Kidney (tissue), 13 donors: ENCODE measurements at regions not wholly inside any gene's neighbourhood (a gene's known extent, or its start where the extent isn't known, plus 50 kb on each side); places are given as distances from the start of the nearest gene placed in this dataset.

Source experiments
- DNase-seq, 5 donors: peaks; one replicate each; pipeline ENCODE4 v3.0.0-alpha.2; 2013 to 2020
- FAIRE-seq: peaks from 2 replicates; lab custom pipeline; 2012; peaks lifted over from hg19 to GRCh38; lab: Jason Lieb, UNC
- H3K27ac ChIP-seq, 2 donors: one replicate each; pipeline ENCODE4 v1.7.0; 2013; ENCODE audit warnings: low read depth in 2 of 2, low read length in 2 of 2, inconsistent platforms in 1 of 2
- H3K27me3 ChIP-seq: one replicate; pipeline ENCODE4 v1.7.1; 2013; ENCODE audit warnings: low read length, inconsistent platforms; ENCODE audit not compliant: control insufficient read depth, insufficient read depth
- H3K36me3 ChIP-seq, 3 donors: one replicate each; pipeline versions ENCODE4 v1.7.0 to v1.7.1; 2013; ENCODE audit warnings: low read length in 3 of 3, control low read depth in 1 of 3, inconsistent platforms in 1 of 3; ENCODE audit not compliant: insufficient read depth in 3 of 3, control insufficient read depth in 2 of 3
- H3K4me1 ChIP-seq, 3 donors: one replicate each; pipeline versions ENCODE4 v1.7.0 to v1.7.1; 2013; ENCODE audit warnings: low read length in 3 of 3, inconsistent platforms in 1 of 3, low read depth in 1 of 3; ENCODE audit not compliant: control insufficient read depth in 2 of 3, insufficient read depth in 2 of 3
- H3K4me3 ChIP-seq, 3 donors: one replicate each; pipeline versions ENCODE4 v1.7.0 to v1.8.1; 2013; ENCODE audit warnings: low read length in 3 of 3, control low read depth in 1 of 3, inconsistent platforms in 1 of 3
- H3K9ac ChIP-seq, 3 donors: one replicate each; pipeline versions ENCODE4 v1.7.0 to v1.7.1; 2013; ENCODE audit warnings: low read length in 3 of 3, control low read depth in 1 of 3, inconsistent platforms in 1 of 3
- H3K9me3 ChIP-seq, 3 donors: one replicate each; pipeline versions ENCODE4 v1.7.0 to v1.7.1; 2013; ENCODE audit warnings: low read length in 3 of 3, control low read depth in 1 of 3, inconsistent platforms in 1 of 3; ENCODE audit not compliant: control insufficient read depth in 2 of 3, insufficient read depth in 1 of 3
- intact Hi-C: fragments of 100-400 bp; cut with DNase I; formaldehyde crosslinking; loops from one replicate; pipeline ENCODE4 v1.11.1; 2022
- TF ChIP-seq, protein P1 (sequence below): IDR thresholded peaks from 3 replicates; pipeline ENCODE4 v1.5.1; 2012; ENCODE audit warnings: mild to moderate bottlenecking, moderate library complexity, borderline replicate concordance; ENCODE audit not compliant: insufficient read depth; ENCODE audit errors: extremely low read depth
- donor health status: control.
- donor health status: control.
- donor health status: control.
- donor health status: control.
- donor health status: control.
- donor health status: DM: yes; HTN: yes; CAD: no.
- donor health status: Normal renal cell carcinoma (clear cell type).

DNA sequence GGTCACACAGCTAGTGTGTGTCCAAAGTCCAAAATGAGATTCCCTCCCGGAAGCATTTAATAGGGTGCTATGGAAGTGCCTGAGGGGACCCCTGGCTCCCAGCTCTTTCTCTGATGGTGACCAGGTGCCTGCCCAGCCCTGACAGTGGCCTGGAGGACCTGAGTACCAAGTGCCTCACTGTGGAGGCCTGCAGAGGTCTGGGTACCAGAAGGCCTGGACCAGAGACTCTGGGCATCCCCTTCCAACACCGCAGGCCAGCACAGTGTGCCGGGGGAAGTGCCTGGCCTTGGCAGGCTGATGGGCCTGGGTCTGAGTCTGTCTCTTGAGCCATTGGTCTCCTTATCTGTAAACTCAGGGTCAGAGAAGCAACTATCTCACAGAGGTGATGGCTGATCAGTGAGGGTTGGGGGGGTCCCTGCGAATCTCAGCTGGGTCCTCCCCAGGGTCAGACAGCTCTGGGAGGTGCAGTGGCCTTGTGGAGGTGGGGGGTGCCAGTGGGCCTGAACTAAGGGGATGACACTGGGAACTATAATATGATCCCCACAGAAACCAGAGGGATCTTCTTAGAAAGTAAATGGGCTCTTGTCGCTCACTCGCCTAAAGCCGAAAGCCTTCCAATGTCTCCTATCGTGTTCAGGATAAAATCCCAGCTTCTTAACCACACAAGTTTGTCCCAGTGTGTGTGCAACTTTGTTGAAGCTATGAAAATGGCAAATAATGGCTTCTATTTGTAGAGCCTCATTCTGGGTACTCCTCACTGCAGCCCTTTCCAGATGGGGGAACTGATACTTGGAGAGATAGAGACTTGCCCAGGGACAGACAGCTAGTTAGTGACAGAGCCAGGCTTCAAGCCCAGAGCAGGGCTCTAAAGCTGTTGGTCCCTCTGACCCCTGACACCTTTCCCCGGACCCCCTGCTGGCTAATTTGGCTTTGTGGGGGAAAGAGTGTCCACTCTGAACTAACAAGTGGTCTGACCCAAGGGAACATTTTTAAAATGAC, 225.1 kb downstream of the TFCP2L1 start:
- Histone ChIP-seq H3K4me3 (no peak overlapping the region), H3K27me3 (no peaks in the 10 kb centered on the region), H3K36me3 (no peaks in the 10 kb centered on the region), H3K27ac (no peak overlapping the region), H3K4me1 (no peaks in the 10 kb centered on the region), H3K9me3 (no peaks in the 10 kb centered on the region), H3K9ac (no peak overlapping the region)
- no peak for FAIRE-seq
- TF ChIP-seq, protein P1, sequence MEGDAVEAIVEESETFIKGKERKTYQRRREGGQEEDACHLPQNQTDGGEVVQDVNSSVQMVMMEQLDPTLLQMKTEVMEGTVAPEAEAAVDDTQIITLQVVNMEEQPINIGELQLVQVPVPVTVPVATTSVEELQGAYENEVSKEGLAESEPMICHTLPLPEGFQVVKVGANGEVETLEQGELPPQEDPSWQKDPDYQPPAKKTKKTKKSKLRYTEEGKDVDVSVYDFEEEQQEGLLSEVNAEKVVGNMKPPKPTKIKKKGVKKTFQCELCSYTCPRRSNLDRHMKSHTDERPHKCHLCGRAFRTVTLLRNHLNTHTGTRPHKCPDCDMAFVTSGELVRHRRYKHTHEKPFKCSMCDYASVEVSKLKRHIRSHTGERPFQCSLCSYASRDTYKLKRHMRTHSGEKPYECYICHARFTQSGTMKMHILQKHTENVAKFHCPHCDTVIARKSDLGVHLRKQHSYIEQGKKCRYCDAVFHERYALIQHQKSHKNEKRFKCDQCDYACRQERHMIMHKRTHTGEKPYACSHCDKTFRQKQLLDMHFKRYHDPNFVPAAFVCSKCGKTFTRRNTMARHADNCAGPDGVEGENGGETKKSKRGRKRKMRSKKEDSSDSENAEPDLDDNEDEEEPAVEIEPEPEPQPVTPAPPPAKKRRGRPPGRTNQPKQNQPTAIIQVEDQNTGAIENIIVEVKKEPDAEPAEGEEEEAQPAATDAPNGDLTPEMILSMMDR = no peak
- intact Hi-C loops = no loop called here
- DNase-seq = peak in 1 of 5 donors; percentile 57

DNA sequence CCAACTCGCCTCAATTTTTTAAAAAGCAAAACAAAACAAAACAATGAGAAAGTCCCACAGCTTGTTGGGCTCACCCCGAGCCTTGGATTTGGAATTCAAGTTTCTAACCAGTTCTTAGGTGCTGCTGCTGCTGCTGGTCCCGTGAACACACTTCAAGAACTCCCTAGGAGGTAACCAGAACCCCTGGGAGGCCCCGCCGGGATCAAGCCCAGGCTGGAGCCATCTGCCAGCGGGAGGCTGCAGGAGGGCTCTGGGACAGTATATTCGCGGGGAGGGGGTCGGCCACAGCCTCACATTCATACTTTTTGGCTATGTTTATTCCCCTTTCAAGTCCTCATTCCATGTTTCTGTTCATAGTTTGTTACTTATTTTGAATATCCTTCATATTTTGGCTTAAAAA, 223.4 kb downstream of the TFCP2L1 start:
- TF ChIP-seq, protein P1 = no peak
- DNase-seq = peak in 1 of 5 donors; percentile 47
- H3K9ac ChIP-seq = no peak overlapping the region
- no peaks in the 10 kb centered on the region for H3K36me3 ChIP-seq
- H3K27ac ChIP-seq = no peak overlapping the region
- H3K4me3 ChIP-seq = no peak overlapping the region
- no peaks in the 10 kb centered on the region for H3K4me1 ChIP-seq
- intact Hi-C loops = no loop called here
- H3K9me3 ChIP-seq = no peaks in the 10 kb centered on the region
- H3K27me3 ChIP-seq = peaks cover 2% of the 10 kb centered on the region
- FAIRE-seq = no peak

DNA sequence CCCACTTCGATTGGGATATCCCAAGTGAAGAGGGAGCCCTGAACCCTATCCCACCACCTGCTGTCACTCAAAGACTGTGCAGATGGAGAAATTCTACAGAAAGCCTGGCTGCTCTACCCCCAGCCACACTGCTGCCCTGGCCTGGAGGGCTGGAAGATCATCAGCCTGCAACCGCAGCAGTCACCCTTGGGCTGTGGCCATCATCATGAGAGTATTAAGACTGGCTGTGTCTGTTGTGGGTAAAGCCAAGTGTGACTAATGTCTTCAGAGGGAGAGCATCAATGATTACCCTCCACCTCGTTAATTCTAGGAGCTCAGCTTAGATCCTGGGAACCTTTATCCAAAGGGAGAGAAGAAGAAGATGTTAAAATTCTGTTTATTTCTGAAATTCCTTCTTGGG, 221.5 kb downstream of the TFCP2L1 start:
- DNase-seq = peak in 1 of 5 donors; percentile 21
- H3K9me3 ChIP-seq = no peaks in the 10 kb centered on the region
- peaks cover 2% of the 10 kb centered on the region for H3K27me3 ChIP-seq
- no peaks in the 10 kb centered on the region for H3K36me3 ChIP-seq
- intact Hi-C loops = no loop called here
- no peak overlapping the region for H3K4me3 ChIP-seq
- no peaks in the 10 kb centered on the region for H3K4me1 ChIP-seq
- no peak for FAIRE-seq
- TF ChIP-seq, protein P1 = no peak
- no peak overlapping the region for H3K9ac ChIP-seq
- H3K27ac ChIP-seq = no peak overlapping the region
